ENCODE measurements at regions not wholly inside any gene's neighbourhood (a gene's known extent, or its start where the extent isn't known, plus 50 kb on each side); places are given as distances from the start of the nearest gene placed in this dataset.
"Not testable (repeated sequence)": the region's sequence is repeated elsewhere in the genome, so short reads cannot be mapped to it uniquely, and the experiment has no call there.

DNA sequence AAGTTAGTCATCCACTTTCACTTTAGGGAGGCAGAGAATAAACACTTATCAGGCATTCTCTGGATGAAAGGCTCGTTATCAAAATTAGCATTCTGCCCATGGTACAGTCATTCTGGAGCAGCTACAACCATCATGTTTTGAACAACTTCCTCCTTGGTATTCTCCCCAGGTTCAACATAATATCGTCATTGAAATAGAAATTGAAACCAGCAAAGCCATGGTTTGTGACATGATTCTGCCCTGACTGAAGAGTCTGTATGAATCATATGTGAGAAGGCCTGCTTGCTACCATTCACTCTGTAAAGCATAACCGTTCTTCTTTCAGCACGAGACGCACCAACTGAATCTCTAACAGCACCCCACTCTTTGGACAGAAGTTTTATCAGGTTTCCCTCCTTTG is 127.5 kb upstream of the RADX start:
- TF ChIP-seq, protein P1, sequence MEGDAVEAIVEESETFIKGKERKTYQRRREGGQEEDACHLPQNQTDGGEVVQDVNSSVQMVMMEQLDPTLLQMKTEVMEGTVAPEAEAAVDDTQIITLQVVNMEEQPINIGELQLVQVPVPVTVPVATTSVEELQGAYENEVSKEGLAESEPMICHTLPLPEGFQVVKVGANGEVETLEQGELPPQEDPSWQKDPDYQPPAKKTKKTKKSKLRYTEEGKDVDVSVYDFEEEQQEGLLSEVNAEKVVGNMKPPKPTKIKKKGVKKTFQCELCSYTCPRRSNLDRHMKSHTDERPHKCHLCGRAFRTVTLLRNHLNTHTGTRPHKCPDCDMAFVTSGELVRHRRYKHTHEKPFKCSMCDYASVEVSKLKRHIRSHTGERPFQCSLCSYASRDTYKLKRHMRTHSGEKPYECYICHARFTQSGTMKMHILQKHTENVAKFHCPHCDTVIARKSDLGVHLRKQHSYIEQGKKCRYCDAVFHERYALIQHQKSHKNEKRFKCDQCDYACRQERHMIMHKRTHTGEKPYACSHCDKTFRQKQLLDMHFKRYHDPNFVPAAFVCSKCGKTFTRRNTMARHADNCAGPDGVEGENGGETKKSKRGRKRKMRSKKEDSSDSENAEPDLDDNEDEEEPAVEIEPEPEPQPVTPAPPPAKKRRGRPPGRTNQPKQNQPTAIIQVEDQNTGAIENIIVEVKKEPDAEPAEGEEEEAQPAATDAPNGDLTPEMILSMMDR (IDR thresholded peaks at IDR 0.05; ENCODE audit: unreplicated experiment): no peak
- no peaks in the 10 kb centered on the region for H3K27me3 Mint-ChIP-seq (ENCODE audit: unreplicated experiment)
- H3K9me3 Mint-ChIP-seq (ENCODE audit: unreplicated experiment): no peaks in the 10 kb centered on the region
- no peak overlapping the region for H3K4me3 Mint-ChIP-seq (ENCODE audit: unreplicated experiment)
- no peak overlapping the region for H3K27ac Mint-ChIP-seq (ENCODE audit: unreplicated experiment)
- H3K36me3 Mint-ChIP-seq (ENCODE audit: low read depth, unreplicated experiment): no peaks in the 10 kb centered on the region
- no peaks in the 10 kb centered on the region for H3K4me1 Mint-ChIP-seq (ENCODE audit: unreplicated experiment)
- no peak for DNase-seq (ENCODE audit: low spot score)

DNA sequence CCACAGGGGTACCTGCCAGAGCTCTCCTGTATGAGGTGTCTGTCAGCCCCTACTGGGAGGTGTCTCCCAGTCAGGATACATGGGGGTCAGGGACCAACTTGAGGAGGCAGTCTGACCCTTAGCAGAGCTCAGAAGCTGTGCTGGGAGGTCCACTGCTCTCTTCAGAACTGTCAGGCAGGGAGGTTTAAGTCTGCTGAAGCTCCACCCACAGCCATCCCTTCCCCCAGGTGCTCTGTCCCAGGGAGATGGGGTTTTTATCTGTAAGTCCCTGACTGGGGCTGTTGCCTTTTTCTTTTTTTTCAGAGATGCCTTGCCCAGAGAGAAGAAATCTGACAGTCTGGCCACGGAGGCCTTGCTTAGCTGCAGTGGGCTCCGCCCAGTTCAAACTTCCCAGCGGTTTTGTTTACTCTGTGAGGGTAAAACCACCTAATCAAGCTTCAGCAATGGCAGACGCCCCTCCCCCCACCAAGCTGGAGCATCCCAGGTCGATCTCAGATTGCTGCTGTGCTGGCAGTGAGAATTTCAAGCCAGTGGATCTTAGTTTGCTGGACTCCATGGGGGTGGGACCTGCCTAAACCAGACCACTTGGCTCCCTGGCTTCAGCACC is 118.5 kb upstream of the RADX start:
- H3K4me1 Mint-ChIP-seq (ENCODE audit: unreplicated experiment); H3K27ac Mint-ChIP-seq (ENCODE audit: unreplicated experiment); H3K36me3 Mint-ChIP-seq (ENCODE audit: low read depth, unreplicated experiment); H3K4me3 Mint-ChIP-seq (ENCODE audit: unreplicated experiment); DNase-seq (ENCODE audit: low spot score); H3K9me3 Mint-ChIP-seq (ENCODE audit: unreplicated experiment); H3K27me3 Mint-ChIP-seq (ENCODE audit: unreplicated experiment): not testable (repeated sequence)

DNA sequence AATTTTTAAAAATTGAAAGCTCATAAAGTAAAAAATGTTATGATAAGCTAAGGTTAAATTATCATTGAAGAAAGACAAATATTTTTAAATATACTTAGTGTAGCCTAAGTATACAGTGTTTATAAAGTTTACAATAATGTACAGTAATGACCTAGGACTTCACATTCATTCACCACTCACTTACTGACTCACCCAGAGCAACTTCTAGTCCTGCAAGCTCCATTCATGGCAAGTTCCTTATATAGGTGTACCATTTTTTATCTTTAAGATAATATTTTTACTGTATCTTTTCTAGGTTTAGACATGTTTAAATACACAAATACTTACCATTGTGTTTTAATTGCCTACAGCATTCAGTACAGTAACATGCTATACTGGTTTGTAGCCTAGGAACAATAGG is 112.3 kb upstream of the RADX start:
- no peaks in the 10 kb centered on the region for H3K9me3 Mint-ChIP-seq (ENCODE audit: unreplicated experiment)
- DNase-seq (ENCODE audit: low spot score): no peak
- peaks cover 6% of the 10 kb centered on the region for H3K4me1 Mint-ChIP-seq (ENCODE audit: unreplicated experiment)
- no peak overlapping the region for H3K27ac Mint-ChIP-seq (ENCODE audit: unreplicated experiment)
- no peaks in the 10 kb centered on the region for H3K36me3 Mint-ChIP-seq (ENCODE audit: low read depth, unreplicated experiment)
- TF ChIP-seq, protein P1 (IDR thresholded peaks at IDR 0.05; ENCODE audit: unreplicated experiment): no peak
- H3K27me3 Mint-ChIP-seq (ENCODE audit: unreplicated experiment): no peaks in the 10 kb centered on the region
- no peak overlapping the region for H3K4me3 Mint-ChIP-seq (ENCODE audit: unreplicated experiment)

DNA sequence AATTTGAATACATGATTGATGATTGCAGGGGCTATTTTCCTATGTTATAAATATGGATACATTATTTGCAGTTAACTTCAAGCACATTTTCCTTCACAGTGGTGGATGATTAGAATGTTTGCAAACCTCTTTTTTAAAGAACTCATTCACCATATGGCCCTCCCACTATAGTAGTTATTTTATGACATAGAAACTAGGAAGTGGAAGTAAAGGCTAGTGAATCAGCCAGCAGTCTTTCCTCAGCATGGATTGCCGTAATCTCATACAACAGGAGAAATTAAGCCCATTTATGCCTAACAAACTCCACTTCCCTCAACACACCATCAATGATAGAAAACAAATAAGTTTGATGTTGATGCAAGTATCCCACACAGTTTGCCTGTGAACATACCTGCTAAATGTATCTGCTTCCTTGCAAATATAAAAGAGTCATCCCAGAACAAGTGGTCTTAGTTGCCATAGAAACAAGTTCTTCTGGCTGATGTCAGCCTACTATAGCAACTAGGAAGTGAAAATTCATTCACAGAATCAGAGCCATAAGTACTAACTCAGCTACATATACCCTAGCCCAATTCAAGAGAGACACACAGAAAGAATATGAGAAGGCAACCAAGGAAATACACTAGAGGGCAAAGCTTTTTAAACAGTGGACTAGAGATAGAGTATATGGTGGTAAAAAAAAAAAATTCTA is 100.9 kb upstream of the RADX start:
- no peak for DNase-seq (ENCODE audit: low spot score)
- no peaks in the 10 kb centered on the region for H3K36me3 Mint-ChIP-seq (ENCODE audit: low read depth, unreplicated experiment)
- H3K4me1 Mint-ChIP-seq (ENCODE audit: unreplicated experiment): peaks cover 6% of the 10 kb centered on the region
- H3K27me3 Mint-ChIP-seq (ENCODE audit: unreplicated experiment): no peaks in the 10 kb centered on the region
- H3K4me3 Mint-ChIP-seq (ENCODE audit: unreplicated experiment): no peak overlapping the region
- no peaks in the 10 kb centered on the region for H3K9me3 Mint-ChIP-seq (ENCODE audit: unreplicated experiment)
- TF ChIP-seq, protein P1 (IDR thresholded peaks at IDR 0.05; ENCODE audit: unreplicated experiment): no peak
- H3K27ac Mint-ChIP-seq (ENCODE audit: unreplicated experiment): no peak overlapping the region

All from endothelial cell (in vitro differentiated cells).